ENCODE measurements at regions not wholly inside any gene's neighbourhood (a gene's known extent, or its start where the extent isn't known, plus 50 kb on each side); places are given as distances from the start of the nearest gene placed in this dataset.

DNA sequence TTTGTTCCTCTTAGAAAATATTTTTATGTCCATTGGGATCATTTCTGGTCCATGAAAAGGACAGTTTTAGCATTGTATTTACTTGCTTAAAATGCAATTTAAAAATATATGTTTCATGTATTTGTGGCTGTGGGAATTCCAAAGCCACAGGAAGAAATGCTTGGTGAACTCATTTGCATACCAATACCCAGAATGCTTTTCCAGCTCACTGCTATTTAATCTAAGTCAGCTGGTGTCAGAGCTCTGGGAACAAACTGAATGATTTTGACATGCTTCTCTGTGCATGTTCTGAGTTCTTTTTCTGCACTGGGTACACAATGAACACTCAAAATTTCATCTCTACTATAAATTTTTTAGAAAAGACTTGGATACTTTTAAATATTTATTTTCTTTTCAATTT lies 482.8 kb upstream of the ARRDC3 start:
- TF ChIP-seq, protein P1, sequence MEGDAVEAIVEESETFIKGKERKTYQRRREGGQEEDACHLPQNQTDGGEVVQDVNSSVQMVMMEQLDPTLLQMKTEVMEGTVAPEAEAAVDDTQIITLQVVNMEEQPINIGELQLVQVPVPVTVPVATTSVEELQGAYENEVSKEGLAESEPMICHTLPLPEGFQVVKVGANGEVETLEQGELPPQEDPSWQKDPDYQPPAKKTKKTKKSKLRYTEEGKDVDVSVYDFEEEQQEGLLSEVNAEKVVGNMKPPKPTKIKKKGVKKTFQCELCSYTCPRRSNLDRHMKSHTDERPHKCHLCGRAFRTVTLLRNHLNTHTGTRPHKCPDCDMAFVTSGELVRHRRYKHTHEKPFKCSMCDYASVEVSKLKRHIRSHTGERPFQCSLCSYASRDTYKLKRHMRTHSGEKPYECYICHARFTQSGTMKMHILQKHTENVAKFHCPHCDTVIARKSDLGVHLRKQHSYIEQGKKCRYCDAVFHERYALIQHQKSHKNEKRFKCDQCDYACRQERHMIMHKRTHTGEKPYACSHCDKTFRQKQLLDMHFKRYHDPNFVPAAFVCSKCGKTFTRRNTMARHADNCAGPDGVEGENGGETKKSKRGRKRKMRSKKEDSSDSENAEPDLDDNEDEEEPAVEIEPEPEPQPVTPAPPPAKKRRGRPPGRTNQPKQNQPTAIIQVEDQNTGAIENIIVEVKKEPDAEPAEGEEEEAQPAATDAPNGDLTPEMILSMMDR (conservative IDR thresholded peaks at IDR 0.05): no peak
- TF ChIP-seq ZFX (IDR thresholded peaks at IDR 0.05): no peak
